GM12873 (cell line): ENCODE measurements at regions not wholly inside any gene's neighbourhood (a gene's known extent, or its start where the extent isn't known, plus 50 kb on each side); places are given as distances from the start of the nearest gene placed in this dataset.

Source experiments
- TF ChIP-seq, protein P1 (sequence below): IDR thresholded peaks from 2 replicates; pipeline ENCODE4 v1.5.1; 2012; ENCODE audit warnings: low read depth, mild to moderate bottlenecking, moderate library complexity, low read length, control low read depth; ENCODE audit not compliant: insufficient read depth; ENCODE audit errors: missing control alignments

GRCh38 chr14:44770201-44770600, 191.5 kb downstream of the KLHL28 start:
- TF ChIP-seq, protein P1, sequence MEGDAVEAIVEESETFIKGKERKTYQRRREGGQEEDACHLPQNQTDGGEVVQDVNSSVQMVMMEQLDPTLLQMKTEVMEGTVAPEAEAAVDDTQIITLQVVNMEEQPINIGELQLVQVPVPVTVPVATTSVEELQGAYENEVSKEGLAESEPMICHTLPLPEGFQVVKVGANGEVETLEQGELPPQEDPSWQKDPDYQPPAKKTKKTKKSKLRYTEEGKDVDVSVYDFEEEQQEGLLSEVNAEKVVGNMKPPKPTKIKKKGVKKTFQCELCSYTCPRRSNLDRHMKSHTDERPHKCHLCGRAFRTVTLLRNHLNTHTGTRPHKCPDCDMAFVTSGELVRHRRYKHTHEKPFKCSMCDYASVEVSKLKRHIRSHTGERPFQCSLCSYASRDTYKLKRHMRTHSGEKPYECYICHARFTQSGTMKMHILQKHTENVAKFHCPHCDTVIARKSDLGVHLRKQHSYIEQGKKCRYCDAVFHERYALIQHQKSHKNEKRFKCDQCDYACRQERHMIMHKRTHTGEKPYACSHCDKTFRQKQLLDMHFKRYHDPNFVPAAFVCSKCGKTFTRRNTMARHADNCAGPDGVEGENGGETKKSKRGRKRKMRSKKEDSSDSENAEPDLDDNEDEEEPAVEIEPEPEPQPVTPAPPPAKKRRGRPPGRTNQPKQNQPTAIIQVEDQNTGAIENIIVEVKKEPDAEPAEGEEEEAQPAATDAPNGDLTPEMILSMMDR, result no peak

GRCh38 chr14:44768935-44769334, 192.8 kb downstream of the KLHL28 start:
- TF ChIP-seq, protein P1, result no peak

GRCh38 chr14:44767646-44768173, 194.0 kb downstream of the KLHL28 start:
- TF ChIP-seq, protein P1, result no peak

- TF ChIP-seq, protein P1, result no peak
Observed at GRCh38 chr14:44766285-44766684, 195.5 kb downstream of the KLHL28 start.

DNA sequence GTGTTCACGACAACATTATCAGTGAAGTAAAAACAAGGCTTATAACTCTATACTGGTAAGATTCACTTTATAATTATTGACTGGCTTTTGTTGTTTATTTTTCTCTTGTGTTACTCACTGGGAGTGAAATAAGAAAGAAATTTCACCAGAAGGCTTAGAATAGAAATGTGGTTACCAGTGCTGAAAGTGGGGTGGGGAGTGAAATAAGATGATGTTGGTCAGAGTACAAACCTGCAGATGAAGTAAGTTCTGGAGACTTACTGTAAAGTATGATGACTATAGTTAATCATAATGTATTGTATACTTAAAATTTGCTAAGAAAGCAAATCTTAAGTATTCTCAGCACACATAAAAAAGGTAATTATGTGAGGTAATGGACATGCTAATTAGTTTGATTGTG, 198.4 kb downstream of the KLHL28 start:
- TF ChIP-seq, protein P1, result no peak

- TF ChIP-seq, protein P1, result no peak
Observed at GRCh38 chr14:44759277-44759676, 202.5 kb downstream of the KLHL28 start.

- TF ChIP-seq, protein P1, result no peak
Observed at GRCh38 chr14:44756554-44756953, 205.2 kb downstream of the KLHL28 start.
